ENCODE measurements at regions not wholly inside any gene's neighbourhood (a gene's known extent, or its start where the extent isn't known, plus 50 kb on each side); places are given as distances from the start of the nearest gene placed in this dataset.
"Not testable (repeated sequence)": the region's sequence is repeated elsewhere in the genome, so short reads cannot be mapped to it uniquely, and the experiment has no call there.

DNA sequence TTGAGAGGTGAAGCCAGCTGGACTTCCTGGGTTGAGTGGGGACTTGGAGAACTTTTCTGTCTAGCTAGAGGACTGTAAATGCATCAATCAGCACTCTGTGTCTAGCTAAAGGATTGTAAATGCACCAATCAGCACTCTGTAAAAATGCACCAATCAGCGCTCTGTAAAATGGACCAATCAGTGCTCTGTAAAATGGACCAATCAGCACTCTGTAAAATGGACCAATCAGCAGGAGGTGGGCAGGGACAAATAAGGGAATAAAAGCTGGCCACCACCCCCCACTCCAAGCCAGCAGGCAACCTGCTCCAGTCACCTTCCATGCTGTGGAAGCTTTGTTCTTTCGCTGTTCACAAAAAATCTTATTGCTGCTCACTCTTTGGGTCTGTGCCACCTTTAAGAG, 390.4 kb downstream of the RPS24 start:
- TF ChIP-seq, protein P1, sequence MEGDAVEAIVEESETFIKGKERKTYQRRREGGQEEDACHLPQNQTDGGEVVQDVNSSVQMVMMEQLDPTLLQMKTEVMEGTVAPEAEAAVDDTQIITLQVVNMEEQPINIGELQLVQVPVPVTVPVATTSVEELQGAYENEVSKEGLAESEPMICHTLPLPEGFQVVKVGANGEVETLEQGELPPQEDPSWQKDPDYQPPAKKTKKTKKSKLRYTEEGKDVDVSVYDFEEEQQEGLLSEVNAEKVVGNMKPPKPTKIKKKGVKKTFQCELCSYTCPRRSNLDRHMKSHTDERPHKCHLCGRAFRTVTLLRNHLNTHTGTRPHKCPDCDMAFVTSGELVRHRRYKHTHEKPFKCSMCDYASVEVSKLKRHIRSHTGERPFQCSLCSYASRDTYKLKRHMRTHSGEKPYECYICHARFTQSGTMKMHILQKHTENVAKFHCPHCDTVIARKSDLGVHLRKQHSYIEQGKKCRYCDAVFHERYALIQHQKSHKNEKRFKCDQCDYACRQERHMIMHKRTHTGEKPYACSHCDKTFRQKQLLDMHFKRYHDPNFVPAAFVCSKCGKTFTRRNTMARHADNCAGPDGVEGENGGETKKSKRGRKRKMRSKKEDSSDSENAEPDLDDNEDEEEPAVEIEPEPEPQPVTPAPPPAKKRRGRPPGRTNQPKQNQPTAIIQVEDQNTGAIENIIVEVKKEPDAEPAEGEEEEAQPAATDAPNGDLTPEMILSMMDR (conservative IDR thresholded peaks at IDR 0.05; ENCODE audit: low read depth, low read length) = not testable (repeated sequence)
- TF ChIP-seq EZH2phosphoT487 (IDR thresholded peaks at IDR 0.05; ENCODE audit: borderline replicate concordance, low read length) = not testable (repeated sequence)

All from PC-3 (cell line).